ENCODE measurements at regions not wholly inside any gene's neighbourhood (a gene's known extent, or its start where the extent isn't known, plus 50 kb on each side); places are given as distances from the start of the nearest gene placed in this dataset.

GRCh38 chr11:116109228-116109627 is 605.0 kb upstream of the CADM1 start:
- no peak for TF ChIP-seq CREB5 (CRISPR knock-in tag; IDR thresholded peaks at IDR 0.05; ENCODE audit: low read depth)
- no peak for TF ChIP-seq ARNTL (CRISPR knock-in tag; IDR thresholded peaks at IDR 0.05; ENCODE audit: borderline replicate concordance, low read depth)
- TF ChIP-seq SNAI2 (CRISPR knock-in tag; IDR thresholded peaks at IDR 0.05) = no peak
